ENCODE measurements at regions not wholly inside any gene's neighbourhood (a gene's known extent, or its start where the extent isn't known, plus 50 kb on each side); places are given as distances from the start of the nearest gene placed in this dataset.

- no peaks in the 10 kb centered on the region for H3K36me3 Mint-ChIP-seq (ENCODE audit: low read depth)
- no peak overlapping the region for H3K4me3 Mint-ChIP-seq
- no peak overlapping the region for H3K27ac Mint-ChIP-seq
- H3K27me3 Mint-ChIP-seq (ENCODE audit: insufficient read depth), result no peaks in the 10 kb centered on the region
- H3K9me3 Mint-ChIP-seq, result no peaks in the 10 kb centered on the region
- intact Hi-C loops (cut with micrococcal nuclease), result no loop called here
- no peaks in the 10 kb centered on the region for H3K4me1 Mint-ChIP-seq (ENCODE audit: low read depth)
- DNase-seq (ENCODE audit: low spot score), result no peak
These were observed 260.9 kb downstream of the FIGN start for GRCh38 chr2:163474889-163475288.

GRCh38 chr2:163474319-163474744 lies 261.5 kb downstream of the FIGN start:
- H3K36me3 Mint-ChIP-seq (ENCODE audit: low read depth), result no peaks in the 10 kb centered on the region
- DNase-seq (ENCODE audit: low spot score), result no peak
- no peaks in the 10 kb centered on the region for H3K27me3 Mint-ChIP-seq (ENCODE audit: insufficient read depth)
- no peak overlapping the region for H3K4me3 Mint-ChIP-seq
- no peaks in the 10 kb centered on the region for H3K4me1 Mint-ChIP-seq (ENCODE audit: low read depth)
- H3K9me3 Mint-ChIP-seq, result no peaks in the 10 kb centered on the region
- intact Hi-C loops (cut with micrococcal nuclease), result no loop called here
- no peak overlapping the region for H3K27ac Mint-ChIP-seq

GRCh38 chr2:163471947-163472346 lies 263.9 kb downstream of the FIGN start:
- no peaks in the 10 kb centered on the region for H3K9me3 Mint-ChIP-seq
- no peak for DNase-seq (ENCODE audit: low spot score)
- H3K27ac Mint-ChIP-seq, result no peak overlapping the region
- H3K4me3 Mint-ChIP-seq, result no peak overlapping the region
- H3K4me1 Mint-ChIP-seq (ENCODE audit: low read depth), result no peaks in the 10 kb centered on the region
- intact Hi-C loops (cut with micrococcal nuclease), result no loop called here
- no peaks in the 10 kb centered on the region for H3K27me3 Mint-ChIP-seq (ENCODE audit: insufficient read depth)
- no peaks in the 10 kb centered on the region for H3K36me3 Mint-ChIP-seq (ENCODE audit: low read depth)

DNA sequence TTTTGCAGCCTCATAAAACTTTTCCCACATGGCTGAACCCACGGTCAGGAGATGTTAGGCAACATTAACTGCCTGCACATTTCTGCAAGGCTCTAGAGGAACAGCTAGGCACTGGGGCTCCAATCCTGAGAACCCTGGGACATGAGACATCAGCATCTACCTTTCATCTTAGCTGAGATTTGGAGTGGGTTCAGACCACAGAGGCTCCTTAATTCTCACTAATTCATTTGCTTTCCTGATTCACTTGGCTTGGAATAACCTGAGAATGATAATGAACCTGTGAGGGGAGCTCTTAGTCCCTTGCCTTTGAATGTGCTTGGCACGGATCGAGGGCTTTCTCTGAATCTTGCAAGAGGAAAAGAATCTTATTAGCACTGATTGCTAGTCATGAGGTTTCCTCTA lies 266.2 kb downstream of the FIGN start:
- Mint-ChIP-seq H3K27me3 (ENCODE audit: insufficient read depth) (no peaks in the 10 kb centered on the region), H3K4me1 (ENCODE audit: low read depth) (no peaks in the 10 kb centered on the region), H3K27ac (no peak overlapping the region), H3K36me3 (ENCODE audit: low read depth) (no peaks in the 10 kb centered on the region), H3K4me3 (no peak overlapping the region), H3K9me3 (no peaks in the 10 kb centered on the region)
- DNase-seq (ENCODE audit: low spot score), result no peak
- intact Hi-C loops (cut with micrococcal nuclease), result no loop called here

DNA sequence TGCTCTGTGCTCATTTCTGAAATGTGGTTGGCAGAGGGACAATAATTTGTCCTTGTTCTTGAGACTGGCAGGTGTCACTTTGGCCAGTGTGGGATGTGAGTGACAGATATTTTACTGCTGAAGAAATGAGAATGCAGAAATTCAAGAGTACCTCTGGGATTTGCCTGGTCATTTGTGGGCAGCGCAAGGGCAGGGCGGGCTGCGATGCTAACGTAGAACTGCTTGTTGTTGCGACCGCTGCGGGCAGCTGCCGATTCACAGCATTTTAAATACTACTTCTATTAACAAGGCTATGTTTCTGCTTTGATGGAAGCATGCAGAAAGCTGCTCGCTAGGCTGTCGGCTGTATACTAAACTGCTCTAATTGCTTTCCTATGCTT lies 268.6 kb downstream of the FIGN start:
- Mint-ChIP-seq H3K27me3 (ENCODE audit: insufficient read depth) (no peaks in the 10 kb centered on the region), H3K4me3 (no peak overlapping the region), H3K27ac (no peak overlapping the region), H3K9me3 (no peaks in the 10 kb centered on the region), H3K4me1 (ENCODE audit: low read depth) (no peaks in the 10 kb centered on the region), H3K36me3 (ENCODE audit: low read depth) (no peaks in the 10 kb centered on the region)
- intact Hi-C loops (cut with micrococcal nuclease), result no loop called here
- DNase-seq (ENCODE audit: low spot score), result no peak

- intact Hi-C loops (cut with micrococcal nuclease), result no loop called here
- Mint-ChIP-seq H3K27me3 (ENCODE audit: insufficient read depth) (no peaks in the 10 kb centered on the region), H3K9me3 (no peaks in the 10 kb centered on the region), H3K27ac (no peak overlapping the region), H3K4me1 (ENCODE audit: low read depth) (no peaks in the 10 kb centered on the region), H3K36me3 (ENCODE audit: low read depth) (no peaks in the 10 kb centered on the region), H3K4me3 (no peak overlapping the region)
- DNase-seq (ENCODE audit: low spot score), result no peak
These were observed 269.2 kb downstream of the FIGN start for GRCh38 chr2:163466331-163467250.

GRCh38 chr2:163465440-163465839 lies 270.4 kb downstream of the FIGN start:
- Mint-ChIP-seq H3K9me3 (no peaks in the 10 kb centered on the region), H3K4me3 (no peak overlapping the region), H3K4me1 (ENCODE audit: low read depth) (no peaks in the 10 kb centered on the region), H3K27ac (no peak overlapping the region), H3K36me3 (ENCODE audit: low read depth) (no peaks in the 10 kb centered on the region), H3K27me3 (ENCODE audit: insufficient read depth) (no peaks in the 10 kb centered on the region)
- DNase-seq (ENCODE audit: low spot score), result no peak
- intact Hi-C loops (cut with micrococcal nuclease), result no loop called here

GRCh38 chr2:163463411-163463810 lies 272.4 kb downstream of the FIGN start:
- no peak for DNase-seq (ENCODE audit: low spot score)
- no peaks in the 10 kb centered on the region for H3K4me1 Mint-ChIP-seq (ENCODE audit: low read depth)

GRCh38 chr2:163462993-163463392 lies 272.8 kb downstream of the FIGN start:
- H3K27ac Mint-ChIP-seq, result no peak overlapping the region
- intact Hi-C loops (cut with micrococcal nuclease), result no loop called here
- no peaks in the 10 kb centered on the region for H3K9me3 Mint-ChIP-seq
- no peak for DNase-seq (ENCODE audit: low spot score)
- H3K36me3 Mint-ChIP-seq (ENCODE audit: low read depth), result no peaks in the 10 kb centered on the region
- H3K4me1 Mint-ChIP-seq (ENCODE audit: low read depth), result no peaks in the 10 kb centered on the region
- H3K4me3 Mint-ChIP-seq, result no peak overlapping the region
- H3K27me3 Mint-ChIP-seq (ENCODE audit: insufficient read depth), result no peaks in the 10 kb centered on the region

More at GRCh38 chr2:163463411-163463810, 272.4 kb downstream of the FIGN start:
- Mint-ChIP-seq H3K9me3 (no peaks in the 10 kb centered on the region), H3K27ac (no peak overlapping the region), H3K4me3 (no peak overlapping the region), H3K36me3 (ENCODE audit: low read depth) (no peaks in the 10 kb centered on the region), H3K27me3 (ENCODE audit: insufficient read depth) (no peaks in the 10 kb centered on the region)
- intact Hi-C loops (cut with micrococcal nuclease), result no loop called here

- no peaks in the 10 kb centered on the region for H3K36me3 Mint-ChIP-seq (ENCODE audit: low read depth)
- H3K9me3 Mint-ChIP-seq, result no peaks in the 10 kb centered on the region
- H3K27me3 Mint-ChIP-seq (ENCODE audit: insufficient read depth), result no peaks in the 10 kb centered on the region
- H3K4me3 Mint-ChIP-seq, result no peak overlapping the region
- H3K27ac Mint-ChIP-seq, result no peak overlapping the region
- DNase-seq (ENCODE audit: low spot score), result no peak
- no peaks in the 10 kb centered on the region for H3K4me1 Mint-ChIP-seq (ENCODE audit: low read depth)
- intact Hi-C loops (cut with micrococcal nuclease), result no loop called here
These were observed 275.8 kb downstream of the FIGN start for GRCh38 chr2:163459986-163460385.

- H3K27me3 Mint-ChIP-seq (ENCODE audit: insufficient read depth), result no peaks in the 10 kb centered on the region
- no peaks in the 10 kb centered on the region for H3K36me3 Mint-ChIP-seq (ENCODE audit: low read depth)
- no peaks in the 10 kb centered on the region for H3K4me1 Mint-ChIP-seq (ENCODE audit: low read depth)
These were observed 278.7 kb downstream of the FIGN start for GRCh38 chr2:163456953-163457743.

GRCh38 chr2:163455815-163456214 lies 280.0 kb downstream of the FIGN start:
- Mint-ChIP-seq H3K9me3 (no peaks in the 10 kb centered on the region), H3K27ac (no peak overlapping the region), H3K4me3 (no peak overlapping the region), H3K36me3 (ENCODE audit: low read depth) (no peaks in the 10 kb centered on the region), H3K27me3 (ENCODE audit: insufficient read depth) (no peaks in the 10 kb centered on the region), H3K4me1 (ENCODE audit: low read depth) (no peaks in the 10 kb centered on the region)
- intact Hi-C loops (cut with micrococcal nuclease), result no loop called here
- no peak for DNase-seq (ENCODE audit: low spot score)

More at GRCh38 chr2:163456953-163457743, 278.7 kb downstream of the FIGN start:
- Mint-ChIP-seq H3K4me3 (no peak overlapping the region), H3K9me3 (no peaks in the 10 kb centered on the region), H3K27ac (no peak overlapping the region)
- no peak for DNase-seq (ENCODE audit: low spot score)
- intact Hi-C loops (cut with micrococcal nuclease), result no loop called here

DNA sequence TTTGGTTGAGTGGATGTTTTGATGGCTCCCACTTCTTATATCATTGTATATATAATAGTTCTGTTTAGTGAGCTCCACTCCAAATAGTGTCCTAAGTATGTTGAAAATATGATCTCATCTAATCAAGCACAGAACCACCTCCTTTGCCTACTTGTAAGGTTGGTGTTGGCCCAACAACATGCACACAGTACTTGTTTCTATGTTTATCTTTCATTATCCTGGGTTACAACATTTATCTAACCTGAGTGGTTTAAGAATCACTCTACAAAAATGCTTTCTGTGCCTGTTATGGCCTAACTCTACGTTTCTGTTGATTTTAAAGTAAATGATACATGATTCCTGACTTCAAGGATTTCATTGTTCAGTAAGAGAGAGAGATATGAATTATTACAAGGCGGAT lies 281.9 kb downstream of the FIGN start:
- Mint-ChIP-seq H3K4me3 (no peak overlapping the region), H3K36me3 (ENCODE audit: low read depth) (no peaks in the 10 kb centered on the region), H3K27ac (no peak overlapping the region), H3K27me3 (ENCODE audit: insufficient read depth) (no peaks in the 10 kb centered on the region), H3K9me3 (peaks cover 3% of the 10 kb centered on the region), H3K4me1 (ENCODE audit: low read depth) (no peaks in the 10 kb centered on the region)
- intact Hi-C loops (cut with micrococcal nuclease), result no loop called here
- no peak for DNase-seq (ENCODE audit: low spot score)
